Stimulated activated CD4-positive, alpha-beta T cell treated with anti-CD3 and anti-CD28 coated beads, Interleukin-2, amount 100 ng/mL, for 4 hours (primary cell): ENCODE measurements at regions not wholly inside any gene's neighbourhood (a gene's known extent, or its start where the extent isn't known, plus 50 kb on each side); places are given as distances from the start of the nearest gene placed in this dataset.

Experiments
- DNase-seq: peaks from one replicate; pipeline ENCODE4 v3.0.0-alpha.2; 2020; ENCODE audit warnings: low read depth

DNA sequence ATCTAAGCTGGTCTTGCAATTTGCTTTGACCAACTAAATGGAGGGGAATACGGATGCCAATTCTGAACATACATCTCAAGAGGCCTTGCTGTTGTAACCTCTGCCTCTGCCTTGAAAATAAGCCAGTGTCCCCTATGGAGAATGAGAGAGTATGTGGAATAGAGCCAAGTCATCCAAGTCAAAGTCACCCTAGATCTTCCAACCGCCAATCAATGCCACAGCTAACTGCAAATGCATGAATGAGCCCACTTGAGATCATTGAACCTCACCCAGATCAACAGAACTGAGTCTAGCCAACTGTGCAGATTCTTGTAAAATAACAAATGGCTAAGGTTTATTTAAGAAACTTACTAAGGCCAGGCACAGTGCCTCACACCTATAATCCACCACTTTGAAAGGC is 139.8 kb upstream of the TANK start:
- DNase-seq, result no peak

DNA sequence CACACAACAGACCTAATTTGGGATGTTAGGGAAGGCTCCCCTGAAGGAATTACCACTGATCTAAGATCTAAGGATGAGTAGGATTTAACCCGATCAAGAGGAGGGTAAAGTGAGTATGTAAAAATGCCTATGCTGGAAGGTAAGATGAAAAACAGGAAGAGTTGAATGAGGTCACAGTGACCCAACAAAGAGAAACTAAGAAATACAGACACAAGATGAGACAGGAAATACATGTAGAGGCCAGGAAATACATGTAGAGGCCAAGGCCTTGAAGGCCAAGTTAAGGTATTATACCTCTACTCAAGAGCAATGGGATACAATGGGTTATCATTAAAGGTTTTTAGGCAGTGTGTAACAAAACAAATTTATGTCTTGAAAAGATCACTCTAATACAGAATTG is 131.6 kb upstream of the TANK start:
- no peak for DNase-seq

DNA sequence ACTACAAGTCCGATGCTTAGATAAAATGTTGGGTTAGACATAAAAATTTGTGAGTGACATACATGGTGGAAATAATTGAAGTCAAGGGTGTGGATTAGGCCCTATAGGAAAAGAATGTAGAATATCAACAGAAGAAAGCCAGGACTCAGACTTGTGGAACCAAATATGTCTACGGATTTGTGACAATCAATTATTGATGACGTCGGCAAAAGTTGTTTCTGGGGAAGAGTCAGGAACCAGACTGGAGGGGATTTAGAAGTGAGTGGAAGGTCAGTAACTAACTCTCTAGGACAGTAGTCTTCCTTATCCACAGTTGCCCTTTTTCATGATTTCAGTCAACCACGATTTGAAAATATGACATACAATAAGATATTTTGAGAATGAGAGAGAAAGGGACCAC is 130.9 kb upstream of the TANK start:
- DNase-seq, result no peak

DNA sequence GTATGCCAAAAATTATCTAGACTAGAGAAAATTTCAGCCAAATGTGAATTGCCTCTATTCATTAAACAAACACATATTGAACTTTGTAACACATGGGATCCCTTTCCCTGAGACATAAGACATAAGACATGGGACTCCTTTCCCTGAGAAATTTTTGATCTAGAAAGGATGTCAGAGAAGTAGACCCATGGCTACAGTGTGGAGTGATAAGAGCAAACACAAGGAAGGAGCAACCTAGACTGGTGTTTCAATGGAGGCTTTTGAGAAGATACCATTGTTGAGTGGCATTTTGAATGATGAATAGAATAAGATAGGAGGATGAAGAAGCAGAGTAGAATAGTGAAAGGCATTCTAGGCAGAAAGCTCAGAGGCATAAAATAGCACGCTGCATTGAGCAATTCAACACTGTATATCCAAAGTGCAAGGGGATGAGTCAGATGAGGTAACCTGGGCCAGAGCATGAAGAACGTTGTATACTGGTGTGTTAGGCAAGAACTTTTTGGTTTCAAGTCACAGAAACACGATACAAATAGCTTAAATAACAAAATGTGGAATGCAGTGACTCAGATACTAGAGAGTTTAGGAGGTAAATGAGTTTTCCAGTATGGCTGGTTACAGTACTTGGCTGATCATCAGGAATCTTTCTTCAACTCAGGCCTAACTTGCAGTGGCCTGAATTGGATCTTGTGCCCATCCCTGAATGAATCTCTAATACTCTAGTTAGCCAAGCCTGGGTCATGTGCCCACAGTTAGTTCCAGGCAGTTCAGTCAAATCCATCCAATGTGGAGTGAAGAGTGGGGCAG is 129.8 kb upstream of the TANK start:
- DNase-seq, result no peak

DNA sequence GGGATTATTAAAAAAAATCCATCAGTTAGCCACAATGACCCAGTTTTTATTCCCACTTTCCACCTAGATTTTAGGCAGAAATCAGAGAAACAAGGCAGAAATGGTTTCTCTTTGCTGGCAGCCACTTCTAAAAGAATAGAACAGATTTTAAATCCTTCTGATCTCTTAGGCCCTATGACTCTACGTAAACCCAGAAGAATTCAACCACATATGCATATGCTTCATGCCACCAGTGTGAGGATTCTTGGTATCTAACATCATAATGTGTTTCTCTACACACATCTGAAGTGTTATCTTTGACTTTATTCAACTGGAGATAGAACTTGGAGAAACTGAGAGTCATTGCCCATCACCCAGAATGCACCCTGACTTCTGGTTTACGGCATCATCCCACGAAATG is 128.7 kb upstream of the TANK start:
- no peak for DNase-seq

DNA sequence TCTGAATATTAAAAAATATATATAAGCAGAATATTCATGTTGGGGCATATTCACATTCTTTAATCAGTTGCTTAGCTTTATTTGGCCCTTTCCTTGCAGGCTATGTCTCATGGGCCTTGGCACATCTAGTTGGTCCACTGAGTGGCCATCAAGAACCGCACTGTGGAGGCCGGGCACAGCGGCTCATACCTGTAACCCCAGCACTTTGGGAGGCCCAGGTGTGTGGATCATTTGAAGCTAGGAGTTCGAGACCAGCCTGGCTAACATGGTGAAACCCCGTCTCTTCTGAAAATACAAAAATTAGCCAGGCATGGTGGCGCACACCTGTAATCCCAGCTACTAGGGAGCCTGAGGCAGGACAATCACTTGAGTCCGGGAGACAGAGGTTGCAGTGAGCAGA is 127.6 kb upstream of the TANK start:
- DNase-seq, result no peak

DNA sequence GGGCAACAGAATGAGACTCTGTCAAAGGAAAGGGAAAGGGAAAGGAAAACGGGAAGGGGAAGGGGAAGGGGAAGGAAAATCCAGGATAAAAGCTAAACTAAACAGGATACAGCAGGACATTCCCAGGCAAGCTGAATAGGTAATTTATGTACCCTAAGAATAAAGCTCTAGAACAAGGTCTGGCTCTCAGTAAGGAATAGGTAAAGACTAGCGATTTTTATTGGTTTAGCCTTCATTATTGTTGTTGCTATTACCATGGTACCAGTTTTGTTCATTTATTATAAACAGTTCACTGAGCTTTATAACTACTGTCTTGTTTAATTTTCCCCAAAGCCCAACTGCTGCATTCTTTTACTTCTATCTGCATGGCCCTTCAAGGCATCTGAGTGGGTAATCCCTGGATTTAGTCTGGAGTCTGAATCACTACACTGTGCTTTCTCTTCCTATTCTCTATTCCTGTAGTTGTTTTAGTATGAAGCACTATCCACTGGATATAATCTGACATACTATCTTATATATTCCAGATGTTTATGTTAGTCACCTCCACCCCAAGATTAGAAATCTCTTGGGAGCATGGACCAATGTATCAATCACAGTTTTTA is 127.1 kb upstream of the TANK start:
- no peak for DNase-seq

DNA sequence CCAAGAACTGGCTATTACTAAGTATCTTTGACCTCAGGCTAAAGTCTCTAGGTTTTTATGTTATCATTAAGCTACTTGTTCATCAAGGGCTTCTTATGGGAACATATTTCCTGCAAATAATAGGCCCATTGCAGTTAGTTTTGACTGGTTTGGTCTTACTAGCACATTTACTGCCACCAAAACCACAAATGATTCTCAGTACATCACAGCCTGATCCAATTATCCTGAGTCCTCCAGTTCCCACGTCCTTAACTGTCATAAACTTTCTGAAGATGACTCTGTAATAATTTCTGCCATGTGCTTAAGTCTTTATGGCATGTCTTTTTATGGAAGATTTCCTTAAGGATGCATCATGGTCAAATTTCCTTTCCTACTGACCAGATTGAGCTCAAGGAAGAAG is 123.3 kb upstream of the TANK start:
- no peak for DNase-seq

DNA sequence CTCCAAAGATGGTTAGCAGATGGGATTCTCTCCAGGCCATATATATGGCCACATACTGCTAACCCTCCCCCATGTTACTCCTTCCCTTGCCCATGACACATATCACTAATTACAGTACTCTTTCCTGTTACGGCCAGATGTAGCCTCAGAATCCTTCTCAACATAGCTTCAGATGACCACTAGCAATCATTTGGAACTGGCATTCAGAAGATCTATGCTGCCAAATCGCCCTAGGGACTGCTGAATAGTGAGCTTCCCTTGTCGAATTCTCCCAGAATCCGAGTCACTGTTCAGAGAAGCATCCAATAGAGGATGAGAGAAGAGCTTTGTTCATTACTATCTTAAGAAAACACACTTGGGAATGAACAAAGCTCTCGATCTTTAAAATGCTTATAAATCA is 121.2 kb upstream of the TANK start:
- no peak for DNase-seq

DNA sequence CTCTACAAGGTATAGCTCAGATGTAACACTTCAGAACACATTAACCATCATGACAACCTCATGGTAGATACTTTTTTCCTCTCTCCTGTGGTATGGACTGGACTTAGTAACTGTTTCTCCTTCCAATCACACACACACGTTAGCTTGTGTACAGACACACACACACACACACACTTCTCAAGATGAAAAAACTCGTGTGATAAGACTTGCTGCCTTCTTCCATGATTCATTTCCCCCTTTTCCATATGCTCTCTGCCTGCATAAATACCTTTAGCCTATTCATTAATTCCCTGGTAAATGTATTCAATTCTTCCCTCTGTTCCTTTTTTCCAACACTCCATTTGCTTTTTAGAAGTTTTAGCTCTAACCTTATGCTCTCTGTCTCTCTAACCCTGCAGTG is 118.9 kb upstream of the TANK start:
- no peak for DNase-seq

DNA sequence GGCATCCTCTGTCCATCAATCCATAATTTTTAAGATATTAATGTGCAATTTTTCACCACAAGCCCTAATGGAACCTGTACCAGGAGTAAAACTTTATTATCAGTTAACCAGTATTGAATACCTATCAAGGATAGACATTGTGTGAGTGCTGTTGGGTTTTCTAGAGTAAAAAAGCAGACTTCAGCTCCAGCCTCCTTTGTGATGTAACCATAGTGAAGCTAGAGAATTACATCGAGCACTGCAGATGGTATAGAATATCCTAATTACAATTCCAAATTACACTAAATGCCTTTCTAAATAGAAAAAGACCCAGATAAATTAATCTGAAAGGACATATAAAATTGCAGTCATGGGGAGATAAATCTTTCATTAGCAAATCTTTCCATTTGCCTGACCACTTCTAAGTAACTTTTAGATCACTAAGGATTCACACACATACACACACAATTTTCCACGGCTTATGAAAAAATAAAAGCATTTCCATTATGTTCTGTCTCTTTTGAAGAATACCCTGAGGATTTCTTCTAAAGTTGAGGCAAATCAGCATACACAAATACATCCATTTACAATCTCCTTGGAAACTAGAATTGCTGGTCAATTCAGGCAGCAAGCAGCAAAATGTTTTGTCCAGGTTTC is 117.1 kb upstream of the TANK start:
- no peak for DNase-seq

DNA sequence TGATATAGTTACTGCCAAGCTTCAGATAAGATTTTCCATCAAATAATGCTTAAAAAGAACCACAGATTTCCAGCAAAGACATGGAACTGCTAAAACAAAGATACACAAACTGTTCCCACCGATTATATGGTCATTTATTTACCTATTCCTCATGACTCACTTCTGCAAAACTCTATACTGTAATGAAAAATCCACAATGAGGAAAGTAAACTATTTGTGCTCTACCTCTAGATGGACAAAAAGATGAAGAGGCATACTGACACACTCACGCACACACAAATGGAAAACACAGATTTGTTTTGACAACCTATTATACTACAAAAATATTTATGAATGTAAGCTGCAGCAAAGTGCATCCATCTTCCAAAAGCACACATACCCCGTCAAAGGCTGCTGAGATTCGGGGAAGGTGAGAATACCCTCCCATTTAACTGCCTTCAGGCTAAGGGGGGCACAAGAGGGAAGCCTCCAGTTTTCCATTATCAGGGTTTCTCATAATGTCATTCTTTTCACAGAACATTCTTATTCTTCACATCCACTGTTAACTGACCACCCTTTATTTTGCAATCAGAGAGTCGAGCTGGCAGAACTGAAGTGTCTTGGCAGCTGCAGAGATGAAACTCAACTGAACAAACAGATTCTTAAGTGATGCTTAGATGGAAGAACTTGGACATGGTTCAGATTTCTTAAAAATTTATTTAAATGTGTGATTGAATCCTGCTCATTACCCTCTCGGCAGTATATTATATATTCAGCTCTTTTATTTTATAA is 115.9 kb upstream of the TANK start:
- DNase-seq, result no peak

DNA sequence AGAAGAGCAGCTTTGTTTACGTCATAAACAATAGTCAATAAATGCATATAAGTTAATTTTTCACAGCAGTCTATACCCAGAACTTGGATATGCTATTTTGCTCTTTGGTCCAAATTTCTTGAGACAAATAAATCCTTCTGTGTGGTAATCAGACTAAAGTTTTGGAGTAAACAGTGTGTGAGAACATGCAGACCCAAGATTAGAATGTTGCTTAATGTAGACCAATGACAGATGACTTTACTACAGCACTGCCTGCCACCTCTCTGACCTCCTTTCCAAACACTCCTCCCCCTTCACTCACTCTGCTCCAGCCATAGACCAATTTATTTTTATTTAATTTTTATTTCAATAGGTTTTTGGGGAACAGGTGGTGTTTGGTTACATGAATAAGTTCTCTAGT is 115.3 kb upstream of the TANK start:
- DNase-seq, result no peak

DNA sequence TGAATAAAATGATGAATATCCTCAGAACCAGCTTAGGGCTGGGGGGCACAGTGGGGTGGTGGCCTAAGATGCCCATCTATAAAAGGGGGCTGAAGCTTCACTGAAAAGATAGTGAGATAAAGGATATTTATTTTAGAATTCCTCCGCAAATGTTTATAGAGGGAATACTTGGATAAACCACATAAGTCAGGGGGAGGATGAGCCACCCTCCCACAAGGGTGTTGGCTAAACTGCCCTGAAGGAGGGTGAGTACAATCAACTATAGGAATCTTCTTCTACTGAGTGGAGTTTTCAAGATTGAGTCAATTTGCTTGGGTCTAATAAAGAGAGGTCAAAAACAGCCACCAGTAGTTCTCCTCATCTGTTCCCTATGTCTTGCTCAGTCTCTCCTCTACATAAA is 114.5 kb upstream of the TANK start:
- DNase-seq, result no peak

DNA sequence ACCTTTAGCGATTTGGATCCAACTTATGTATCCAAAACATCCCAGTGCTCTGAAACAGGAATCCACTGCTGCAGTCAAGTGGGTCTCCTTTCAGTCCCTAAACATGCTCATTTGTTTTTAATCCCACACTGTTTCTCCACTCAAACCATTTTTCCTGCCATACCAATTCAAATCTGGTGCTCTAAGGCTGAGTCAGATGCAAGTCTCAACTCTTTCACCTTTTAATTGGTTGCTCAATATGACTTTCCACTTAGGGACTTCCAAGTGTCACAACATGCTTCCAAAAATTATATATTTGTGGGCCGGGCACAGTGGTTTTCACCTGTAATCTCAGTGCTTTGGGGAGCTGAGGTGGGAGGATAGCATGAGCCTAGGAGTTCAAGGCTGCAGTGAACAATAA is 113.4 kb upstream of the TANK start:
- no peak for DNase-seq

DNA sequence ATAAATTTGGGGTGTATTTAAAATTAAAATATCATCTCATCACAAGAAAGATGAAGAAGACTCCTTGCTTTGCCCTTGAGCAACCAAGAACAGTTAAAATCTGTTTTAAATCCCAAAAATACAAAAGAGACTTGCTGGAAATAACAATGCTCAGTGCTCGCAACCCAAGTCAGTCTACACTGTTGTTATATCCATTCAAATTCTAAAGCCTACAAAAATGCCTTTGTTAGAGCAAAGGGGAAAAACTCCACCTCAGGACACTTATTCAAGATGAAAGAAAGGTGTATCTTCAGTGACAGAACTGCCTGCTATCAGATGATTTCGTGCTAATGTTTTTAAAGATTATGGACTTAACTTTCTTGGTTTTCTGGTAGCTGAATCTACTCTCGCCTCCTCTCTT is 111.9 kb upstream of the TANK start:
- DNase-seq, result no peak

DNA sequence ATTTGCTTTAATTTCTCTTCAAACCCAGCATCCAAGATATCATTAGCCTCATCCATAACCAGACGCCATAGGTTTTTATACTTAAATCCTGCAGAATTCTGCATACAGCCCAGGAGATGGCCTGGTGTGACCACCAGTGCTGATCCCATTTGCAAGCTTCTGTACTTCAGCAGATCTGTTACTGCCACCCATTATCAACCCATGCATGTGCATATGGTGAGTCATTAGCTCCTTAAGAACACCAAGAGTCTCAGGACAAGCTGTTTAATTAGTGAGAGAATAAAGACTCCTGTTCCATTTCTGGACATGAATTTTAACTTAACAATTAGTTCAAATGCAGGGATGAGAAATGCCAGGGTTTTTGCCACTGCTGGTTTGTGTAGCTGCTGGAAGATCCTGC is 110.7 kb upstream of the TANK start:
- DNase-seq, result no peak

DNA sequence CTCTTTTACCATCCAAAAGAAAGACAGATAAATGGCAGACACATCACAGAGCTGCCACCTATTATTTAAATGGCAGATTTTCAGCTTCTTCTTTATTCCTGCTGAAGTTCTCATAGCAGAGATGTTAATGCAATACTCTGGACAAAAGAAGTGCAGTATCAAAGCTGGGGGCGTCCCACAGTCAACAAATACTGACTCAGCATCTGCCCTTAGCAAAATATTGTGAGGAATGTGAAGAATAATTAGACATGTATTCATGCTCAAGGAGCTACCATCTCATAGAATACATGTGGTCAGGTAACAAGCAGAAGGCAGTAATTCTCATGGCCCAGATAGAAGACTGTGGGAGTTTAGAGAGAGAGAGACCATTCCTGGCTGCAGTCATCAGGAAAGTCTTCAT is 108.0 kb upstream of the TANK start:
- no peak for DNase-seq

DNA sequence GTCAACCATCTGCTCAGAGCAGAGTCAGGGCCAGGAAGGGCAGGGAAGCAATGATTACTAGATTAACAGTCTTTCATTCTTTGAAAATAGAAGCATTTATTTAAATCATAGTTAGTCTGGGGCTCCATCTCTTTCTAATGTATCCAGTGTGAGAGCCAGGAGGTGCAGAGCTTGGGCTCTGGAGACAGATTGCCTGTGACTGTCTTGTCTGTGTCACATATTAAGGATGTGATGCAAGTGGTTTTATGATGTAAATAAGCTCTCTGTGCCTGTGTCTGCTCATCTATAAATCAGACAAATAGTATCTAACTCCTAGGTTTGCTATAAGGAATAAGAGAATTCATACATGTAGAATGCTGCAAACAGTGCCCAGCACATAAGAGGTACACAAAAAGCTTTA is 104.9 kb upstream of the TANK start:
- DNase-seq, result no peak

DNA sequence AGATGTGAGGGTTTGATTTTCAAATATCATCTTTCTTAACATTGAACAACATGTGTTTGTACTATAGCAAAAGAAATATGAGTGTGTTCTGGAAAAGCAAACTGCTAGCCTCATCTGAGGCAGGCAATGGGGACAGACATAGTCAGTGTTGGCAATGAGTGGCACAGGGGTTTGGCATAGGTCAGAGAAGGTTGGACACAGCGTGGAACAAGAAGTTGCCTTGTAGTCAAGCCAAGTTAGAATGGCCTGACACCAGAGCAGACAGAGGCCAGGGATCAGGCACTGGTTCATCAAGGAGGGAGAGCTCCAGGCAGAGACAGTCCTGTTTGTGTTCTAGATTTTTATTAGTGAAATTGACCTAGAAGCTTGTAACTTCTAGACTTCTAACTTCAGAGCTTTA is 100.8 kb upstream of the TANK start:
- DNase-seq, result no peak

DNA sequence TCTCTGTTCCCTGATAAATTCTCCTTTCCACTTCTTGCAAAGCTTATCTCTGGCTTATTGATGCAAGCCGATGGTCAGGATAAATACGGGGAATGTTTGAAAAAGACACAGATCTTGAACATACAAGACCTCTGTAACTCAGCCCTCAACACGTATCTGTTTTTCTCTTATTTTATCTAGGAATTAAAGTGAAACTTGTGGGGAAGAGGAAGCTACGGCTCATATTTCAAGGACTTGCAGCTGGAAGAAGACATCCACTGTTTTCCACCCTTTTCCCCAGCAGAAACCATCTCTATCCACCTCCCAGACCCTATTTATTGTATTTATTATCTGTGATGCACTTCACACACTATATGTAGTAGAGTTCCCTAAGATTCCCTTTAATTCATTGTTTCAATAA is 98.4 kb upstream of the TANK start:
- DNase-seq, result no peak

DNA sequence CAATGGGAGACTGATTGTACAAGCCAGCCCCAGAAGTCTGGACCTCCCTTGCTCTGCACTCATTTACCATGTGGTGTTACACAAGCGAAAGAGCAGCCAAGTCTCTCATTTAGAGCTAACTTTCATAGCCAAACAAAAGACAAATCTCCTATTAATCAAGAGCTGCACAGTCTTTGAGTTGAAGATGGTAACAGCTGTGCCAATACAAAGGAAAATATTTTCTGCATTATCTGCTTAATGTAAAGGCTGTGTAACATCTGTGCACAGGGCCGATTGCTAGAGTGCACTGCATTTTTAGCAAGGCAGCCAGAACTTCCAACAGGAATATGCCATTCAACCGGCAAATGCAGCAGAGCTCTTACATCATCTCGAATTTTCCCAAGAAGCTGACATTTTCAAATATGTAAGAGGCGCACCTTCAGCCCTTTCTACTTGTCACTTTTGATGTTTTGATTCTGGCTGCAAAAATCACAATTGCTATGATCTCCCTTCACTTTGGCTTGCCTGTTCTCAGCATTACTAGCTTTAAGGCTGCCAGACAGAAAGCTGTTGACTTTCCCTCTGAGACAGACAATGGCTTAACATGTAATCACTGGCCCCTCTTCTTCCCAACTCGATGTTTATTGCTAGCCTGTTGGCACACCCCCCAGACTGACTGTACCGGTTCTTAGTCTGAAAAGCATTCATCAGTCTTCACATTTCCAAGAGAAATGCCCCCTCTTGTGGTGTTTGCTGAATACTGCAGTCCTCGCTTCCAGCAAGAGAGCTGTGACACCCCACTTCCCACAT is 96.9 kb upstream of the TANK start:
- peak; percentile 52 for DNase-seq
